ENCODE measurements at regions not wholly inside any gene's neighbourhood (a gene's known extent, or its start where the extent isn't known, plus 50 kb on each side); places are given as distances from the start of the nearest gene placed in this dataset.

GRCh38 chrX:108795240-108795639, 58.9 kb upstream of the IRS4 start:
- TF ChIP-seq CTCF (IDR thresholded peaks at IDR 0.05) = no peak
- no peak for TF ChIP-seq POLR2AphosphoS5 (IDR thresholded peaks at IDR 0.05; ENCODE audit: low read depth, low read length)
- TF ChIP-seq REST (IDR thresholded peaks at IDR 0.05; ENCODE audit: insufficient read depth in 1 of 2, low read depth in 2 of 2, low read length in 1 of 2) = no peak
- TF ChIP-seq SIN3A (IDR thresholded peaks at IDR 0.05; ENCODE audit: borderline replicate concordance, insufficient read depth, low read depth, low read length) = no peak
- no peak for TF ChIP-seq TCF7L2 (IDR thresholded peaks at IDR 0.05; ENCODE audit: low read depth, low read length)
- Histone ChIP-seq H3K27me3 (ENCODE audit: control insufficient read depth, insufficient read depth, low read length) (no peaks in the 10 kb centered on the region), H3K9me3 (ENCODE audit: control insufficient read depth, insufficient read depth, low read depth, low read length) (no peaks in the 10 kb centered on the region), H3K4me1 (ENCODE audit: control insufficient read depth, insufficient read depth, low read length) (no peaks in the 10 kb centered on the region), H3K27ac (ENCODE audit: low read length) (no peak overlapping the region), H3K4me3 (ENCODE audit: low read depth in 2 of 2, low read length in 2 of 2) (no peak overlapping the region), H3K36me3 (ENCODE audit: control insufficient read depth, insufficient read depth, low read length) (no peaks in the 10 kb centered on the region)
- ChIA-PET CTCF (no interaction called here), POLR2A (no interaction called here)
- no TSS peak for BruUV-seq (replicated peaks)
- DNase-seq (ENCODE audit: low read depth, low spot score) (no peak), ATAC-seq (no peak)
- intact Hi-C loops (cut with micrococcal nuclease; ENCODE audit: unreplicated experiment) = no loop called here
- in situ Hi-C loops (cut with HindIII; ENCODE audit: low pct_unique_long_range_greater_than_20kb, low sequenced_read_pairs) = no loop called here

Small RNA genes lying in the stretch of these regions (microRNA-seq; reads per million reads assigned to microRNA genes)
- 1.3 reads per million for gene MIR6087 (ENCODE audit: unreplicated experiment)

Measured in Panc1 (cell line).